HepG2 (cell line): ENCODE measurements at regions not wholly inside any gene's neighbourhood (a gene's known extent, or its start where the extent isn't known, plus 50 kb on each side); places are given as distances from the start of the nearest gene placed in this dataset.

Source experiments
- ATF3 ChIP-seq: sonication (generic); formaldehyde crosslinking; IDR thresholded peaks from 2 replicates; pipeline ENCODE4 v1.4.0; 2020; ENCODE audit warnings: missing genetic modification reagents
- GATA4 ChIP-seq: sonication (generic); IDR thresholded peaks from 2 replicates; pipeline ENCODE4 v1.6.1; 2016; ENCODE audit warnings: antibody characterized with exemption, low read depth, borderline replicate concordance
- HDAC6 ChIP-seq: fragments of 200-600 bp; sonication (generic); IDR thresholded peaks from 2 replicates; pipeline ENCODE4 v1.7.0; 2017; ENCODE audit warnings: mild to moderate bottlenecking, antibody characterized with exemption, low read length, low read depth
- IRF1 ChIP-seq: sonication (generic); formaldehyde crosslinking; IDR thresholded peaks from 2 replicates; pipeline ENCODE4 v1.4.0; 2020; ENCODE audit warnings: low read depth, mild to moderate bottlenecking, missing genetic modification reagents
- ISL2 ChIP-seq: sonication (generic); formaldehyde crosslinking; IDR thresholded peaks from 2 replicates; pipeline ENCODE4 v1.5.0; 2020; ENCODE audit warnings: missing genetic modification reagents
- ISX ChIP-seq: sonication (generic); formaldehyde crosslinking; conservative IDR thresholded peaks from 2 replicates; pipeline ENCODE4 v1.5.0; 2020; ENCODE audit warnings: missing genetic modification reagents
- MED13 ChIP-seq: sonication (generic); formaldehyde crosslinking; IDR thresholded peaks from 2 replicates; pipeline ENCODE4 v1.5.0; 2020; ENCODE audit warnings: missing genetic modification reagents
- MLLT10 ChIP-seq: sonication (generic); formaldehyde crosslinking; IDR thresholded peaks from 2 replicates; pipeline ENCODE4 v1.4.0; 2020; ENCODE audit warnings: missing genetic modification reagents
- PBX3 ChIP-seq: sonication (generic); formaldehyde crosslinking; IDR thresholded peaks from 2 replicates; pipeline ENCODE4 v1.8.1; 2023; ENCODE audit warnings: missing genetic modification reagents, inconsistent platforms, borderline replicate concordance
- SP4 ChIP-seq: sonication (generic); formaldehyde crosslinking; IDR thresholded peaks from 2 replicates; pipeline ENCODE4 v1.8.1; 2023; ENCODE audit warnings: mild to moderate bottlenecking, missing genetic modification reagents
- SPEN ChIP-seq: sonication (generic); formaldehyde crosslinking; IDR thresholded peaks from 2 replicates; pipeline ENCODE4 v1.5.1; 2020; ENCODE audit warnings: low read depth, mild to moderate bottlenecking, missing genetic modification reagents
- SRSF9 ChIP-seq: fragments of 200-400 bp; formaldehyde crosslinking; IDR thresholded peaks from 2 replicates; pipeline ENCODE4 v1.6.1; 2018; ENCODE audit warnings: borderline replicate concordance, mild to moderate bottlenecking, low read depth, low read length; ENCODE audit not compliant: insufficient read depth, poor library complexity, severe bottlenecking
- TRAFD1 ChIP-seq: sonication (generic); formaldehyde crosslinking; IDR thresholded peaks from 2 replicates; pipeline ENCODE4 v1.5.1; 2020; ENCODE audit warnings: missing genetic modification reagents, mild to moderate bottlenecking, borderline replicate concordance
- ZBTB2 ChIP-seq: sonication (generic); formaldehyde crosslinking; IDR thresholded peaks from 2 replicates; pipeline ENCODE4 v1.8.0; 2022; ENCODE audit warnings: low read depth, missing genetic modification reagents
- ZFX ChIP-seq: sonication (generic); formaldehyde crosslinking; IDR thresholded peaks from 2 replicates; pipeline ENCODE4 v1.4.0; 2020; ENCODE audit warnings: mild to moderate bottlenecking, low read depth, missing genetic modification reagents, moderate library complexity
- ZNF143 ChIP-seq: sonication (generic); formaldehyde crosslinking; IDR thresholded peaks from 2 replicates; pipeline ENCODE4 v1.4.0; 2020; ENCODE audit warnings: missing genetic modification reagents
- ZNF234 ChIP-seq: sonication (generic); formaldehyde crosslinking; conservative IDR thresholded peaks from 2 replicates; pipeline ENCODE4 v1.5.1; 2020; ENCODE audit warnings: mild to moderate bottlenecking, missing genetic modification reagents
- ZNF354B ChIP-seq: sonication (generic); formaldehyde crosslinking; IDR thresholded peaks from 2 replicates; pipeline ENCODE4 v1.8.0; 2022; ENCODE audit warnings: mild to moderate bottlenecking, missing genetic modification reagents
- ZNF432 ChIP-seq: sonication (generic); formaldehyde crosslinking; IDR thresholded peaks from 2 replicates; pipeline ENCODE4 v1.5.0; 2020; ENCODE audit warnings: missing genetic modification reagents, mild to moderate bottlenecking, borderline replicate concordance
- ZNF468 ChIP-seq: sonication (generic); formaldehyde crosslinking; IDR thresholded peaks from 2 replicates; pipeline ENCODE4 v1.8.0; 2022; ENCODE audit warnings: mild to moderate bottlenecking, moderate library complexity, missing genetic modification reagents
- ZSCAN21 ChIP-seq: sonication (generic); formaldehyde crosslinking; IDR thresholded peaks from 2 replicates; pipeline ENCODE4 v1.8.0; 2022; ENCODE audit warnings: mild to moderate bottlenecking, missing genetic modification reagents, moderate library complexity, borderline replicate concordance
- ZUFSP ChIP-seq: sonication (generic); formaldehyde crosslinking; IDR thresholded peaks from 2 replicates; pipeline ENCODE4 v1.9.0; 2021; ENCODE audit warnings: missing genetic modification reagents, mild to moderate bottlenecking, borderline replicate concordance

GRCh38 chr20:51306521-51307358 is 235.8 kb downstream of the NFATC2 start (continued):
- TF ChIP-seq ZUFSP (CRISPR knock-in tag) (no peak), ZNF468 (CRISPR knock-in tag) (no peak), ISX (CRISPR knock-in tag) (no peak), ZNF354B (CRISPR knock-in tag) (no peak), HDAC6 (no peak), MED13 (CRISPR knock-in tag) (no peak), ZNF143 (CRISPR knock-in tag) (no peak; the same call in 1 of the 2 replicates), GATA4 (no peak), ISL2 (CRISPR knock-in tag) (no peak), SP4 (CRISPR knock-in tag) (no peak), SPEN (CRISPR knock-in tag) (0 out of 2 replicates have a peak, but pooled peaks have one; percentile 2), ZBTB2 (no peak), PBX3 (CRISPR knock-in tag) (no peak), ZFX (CRISPR knock-in tag) (peak; percentile 66; the same call in 1 of the 2 replicates), ZNF432 (CRISPR knock-in tag) (no peak), ZNF234 (CRISPR knock-in tag) (no peak), ATF3 (CRISPR knock-in tag) (no peak; the same call in 1 of the 2 replicates), SRSF9 (no peak), MLLT10 (CRISPR knock-in tag) (no peak), IRF1 (CRISPR knock-in tag) (no peak), TRAFD1 (CRISPR knock-in tag) (peak; percentile 28; the same call in 1 of the 2 replicates), ZSCAN21 (CRISPR knock-in tag) (peak; percentile 41; the same call in 1 of the 2 replicates)
